GM12891 (cell line): ENCODE measurements at regions not wholly inside any gene's neighbourhood (a gene's known extent, or its start where the extent isn't known, plus 50 kb on each side); places are given as distances from the start of the nearest gene placed in this dataset.

Experiments
- POLR2A ChIP-seq: IDR thresholded peaks from 2 replicates; pipeline ENCODE4 v1.6.1; 2011; ENCODE audit warnings: low read depth, low read length, control low read depth
- POLR2AphosphoS5 ChIP-seq: IDR thresholded peaks from 2 replicates; pipeline ENCODE4 v1.6.1; 2011; ENCODE audit warnings: low read depth, low read length, control low read depth
- POU2F2 ChIP-seq: IDR thresholded peaks from 2 replicates; pipeline ENCODE4 v1.6.1; 2011; ENCODE audit warnings: low read depth, mild to moderate bottlenecking, control low read depth, low read length, moderate library complexity
- SPI1 ChIP-seq: IDR thresholded peaks from 2 replicates; pipeline ENCODE4 v1.6.1; 2011; ENCODE audit warnings: low read depth, low read length, control low read depth
- TAF1 ChIP-seq: IDR thresholded peaks from 2 replicates; pipeline ENCODE4 v1.6.1; 2011; ENCODE audit warnings: low read depth, low read length, control low read depth

GRCh38 chr6:113805173-113805790, 51.9 kb upstream of the MARCKS start:
- TF ChIP-seq POLR2A (no peak), POLR2AphosphoS5 (no peak), POU2F2 (no peak), SPI1 (peak; percentile 87), TAF1 (no peak)
